ENCODE measurements at regions not wholly inside any gene's neighbourhood (a gene's known extent, or its start where the extent isn't known, plus 50 kb on each side); places are given as distances from the start of the nearest gene placed in this dataset.
"Not testable (repeated sequence)": the region's sequence is repeated elsewhere in the genome, so short reads cannot be mapped to it uniquely, and the experiment has no call there.

DNA sequence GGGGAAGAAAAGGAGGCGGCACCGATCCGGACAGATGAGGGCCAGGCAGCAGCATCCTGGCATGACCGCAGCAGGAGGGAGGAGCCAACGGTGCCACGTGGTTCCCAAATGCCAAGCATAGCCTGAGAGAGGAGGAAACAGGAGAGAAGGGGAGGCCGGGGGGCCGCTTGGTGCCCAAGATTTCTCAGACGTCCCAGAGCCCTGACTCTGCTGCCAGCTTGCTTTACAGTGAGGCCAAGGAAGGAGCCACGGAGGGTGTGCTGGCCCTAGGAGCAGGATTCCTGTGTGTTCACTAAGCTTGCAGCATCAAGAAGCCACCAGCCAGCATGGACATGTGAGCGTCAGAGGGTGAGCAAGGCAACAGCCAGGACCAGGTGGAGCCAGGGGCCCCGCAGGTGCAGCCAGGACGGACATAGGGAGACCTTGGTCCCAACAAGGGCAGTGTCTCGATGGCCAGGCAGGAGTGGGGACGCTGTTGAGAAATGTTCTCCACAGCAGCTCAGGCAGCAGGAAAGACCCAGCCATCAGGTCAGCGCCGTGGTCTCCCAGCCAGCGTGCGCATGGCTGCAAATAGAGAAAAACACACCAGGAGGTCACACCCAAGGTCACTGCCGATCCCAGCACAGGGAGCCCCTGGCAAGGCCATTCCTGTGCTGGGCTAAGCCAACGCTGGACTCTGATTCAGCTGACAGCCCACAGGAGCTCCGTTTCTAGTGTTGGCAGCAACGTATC, 143.7 kb downstream of the DLL1 start:
- in situ Hi-C loops (cut with HindIII; ENCODE audit: low sequenced_read_pairs), result loop anchor here (25.0 kb wide), 1 partner anchor 310 kb away; no protein-coding TSS in a partner anchor
- no peak for DNase-seq (ENCODE audit: low read depth)
- TF ChIP-seq, protein P1, sequence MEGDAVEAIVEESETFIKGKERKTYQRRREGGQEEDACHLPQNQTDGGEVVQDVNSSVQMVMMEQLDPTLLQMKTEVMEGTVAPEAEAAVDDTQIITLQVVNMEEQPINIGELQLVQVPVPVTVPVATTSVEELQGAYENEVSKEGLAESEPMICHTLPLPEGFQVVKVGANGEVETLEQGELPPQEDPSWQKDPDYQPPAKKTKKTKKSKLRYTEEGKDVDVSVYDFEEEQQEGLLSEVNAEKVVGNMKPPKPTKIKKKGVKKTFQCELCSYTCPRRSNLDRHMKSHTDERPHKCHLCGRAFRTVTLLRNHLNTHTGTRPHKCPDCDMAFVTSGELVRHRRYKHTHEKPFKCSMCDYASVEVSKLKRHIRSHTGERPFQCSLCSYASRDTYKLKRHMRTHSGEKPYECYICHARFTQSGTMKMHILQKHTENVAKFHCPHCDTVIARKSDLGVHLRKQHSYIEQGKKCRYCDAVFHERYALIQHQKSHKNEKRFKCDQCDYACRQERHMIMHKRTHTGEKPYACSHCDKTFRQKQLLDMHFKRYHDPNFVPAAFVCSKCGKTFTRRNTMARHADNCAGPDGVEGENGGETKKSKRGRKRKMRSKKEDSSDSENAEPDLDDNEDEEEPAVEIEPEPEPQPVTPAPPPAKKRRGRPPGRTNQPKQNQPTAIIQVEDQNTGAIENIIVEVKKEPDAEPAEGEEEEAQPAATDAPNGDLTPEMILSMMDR (IDR thresholded peaks at IDR 0.05; ENCODE audit: low read depth, low read length, missing control alignments), result no peak
- H3K4me3 ChIP-seq (ENCODE audit: low read depth, low read length), result no peak overlapping the region

DNA sequence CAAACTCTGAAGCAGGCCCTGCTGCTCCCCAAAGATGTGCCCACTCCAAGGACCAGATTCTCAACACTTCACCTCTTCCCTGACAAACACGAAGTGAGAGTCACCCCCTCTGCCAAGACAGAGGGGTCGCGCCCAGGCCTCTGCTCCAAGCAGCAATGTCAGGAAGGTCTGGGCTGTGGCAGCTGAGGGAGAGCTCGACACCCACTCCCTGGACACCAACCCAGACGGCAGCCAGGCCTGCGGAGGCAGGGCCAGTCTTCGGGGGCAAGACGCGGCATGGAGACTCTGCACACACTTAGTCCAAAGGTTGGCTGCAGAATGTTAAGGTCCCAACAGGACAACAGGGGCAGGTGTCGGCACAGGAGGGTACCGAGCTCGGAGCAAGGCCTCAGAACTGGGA, 144.2 kb downstream of the DLL1 start:
- H3K4me3 ChIP-seq (ENCODE audit: low read depth, low read length), result no peak overlapping the region
- no peak for DNase-seq (ENCODE audit: low read depth)
- TF ChIP-seq, protein P1 (IDR thresholded peaks at IDR 0.05; ENCODE audit: low read depth, low read length, missing control alignments), result no peak
- in situ Hi-C loops (cut with HindIII; ENCODE audit: low sequenced_read_pairs), result loop anchor here (25.0 kb wide), 1 partner anchor 309 kb away; no protein-coding TSS in a partner anchor

DNA sequence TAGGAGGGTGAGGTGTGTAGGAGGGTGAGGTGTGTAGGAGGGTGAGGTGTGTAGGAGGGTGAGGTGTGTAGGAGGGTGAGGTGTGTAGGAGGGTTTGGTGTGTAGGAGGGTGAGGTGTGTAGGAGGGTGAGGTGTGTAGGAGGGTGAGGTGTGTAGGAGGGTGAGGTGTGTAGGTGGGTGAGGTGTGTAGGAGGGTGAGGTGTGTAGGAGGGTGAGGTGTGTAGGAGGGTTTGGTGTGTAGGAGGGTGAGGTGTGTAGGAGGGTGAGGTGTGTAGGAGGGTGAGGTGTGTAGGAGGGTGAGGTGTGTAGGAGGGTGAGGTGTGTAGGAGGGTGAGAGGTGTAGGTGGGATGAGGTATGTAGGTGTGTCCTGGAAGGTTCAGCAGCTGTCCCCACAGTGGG, 144.7 kb downstream of the DLL1 start:
- not testable (repeated sequence) for H3K4me3 ChIP-seq (ENCODE audit: low read depth, low read length); DNase-seq (ENCODE audit: low read depth)
- in situ Hi-C loops (cut with HindIII; ENCODE audit: low sequenced_read_pairs), result loop anchor here (25.0 kb wide), 1 partner anchor 309 kb away; no protein-coding TSS in a partner anchor

DNA sequence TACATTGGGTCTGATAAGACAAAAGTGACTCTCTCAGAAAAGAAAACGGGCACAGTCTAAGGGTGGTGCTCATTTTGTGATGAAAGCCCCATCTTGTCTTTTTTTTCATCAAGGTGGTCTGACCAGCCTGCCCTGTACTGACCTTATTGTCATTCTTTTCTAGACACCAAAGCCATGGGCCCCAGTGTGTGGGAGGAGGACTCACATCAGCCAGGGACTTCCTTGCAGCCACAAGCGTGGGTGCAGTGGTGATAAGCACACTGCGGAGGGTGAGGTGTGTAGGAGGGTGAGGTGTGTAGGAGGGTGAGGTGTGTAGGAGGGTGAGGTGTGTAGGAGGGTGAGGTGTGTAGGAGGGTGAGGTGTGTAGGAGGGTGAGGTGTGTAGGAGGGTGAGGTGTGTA, 145.2 kb downstream of the DLL1 start:
- not testable (repeated sequence) for DNase-seq (ENCODE audit: low read depth); H3K4me3 ChIP-seq (ENCODE audit: low read depth, low read length)
- in situ Hi-C loops (cut with HindIII; ENCODE audit: low sequenced_read_pairs), result loop anchor here (25.0 kb wide), 1 partner anchor 308 kb away; no protein-coding TSS in a partner anchor

DNA sequence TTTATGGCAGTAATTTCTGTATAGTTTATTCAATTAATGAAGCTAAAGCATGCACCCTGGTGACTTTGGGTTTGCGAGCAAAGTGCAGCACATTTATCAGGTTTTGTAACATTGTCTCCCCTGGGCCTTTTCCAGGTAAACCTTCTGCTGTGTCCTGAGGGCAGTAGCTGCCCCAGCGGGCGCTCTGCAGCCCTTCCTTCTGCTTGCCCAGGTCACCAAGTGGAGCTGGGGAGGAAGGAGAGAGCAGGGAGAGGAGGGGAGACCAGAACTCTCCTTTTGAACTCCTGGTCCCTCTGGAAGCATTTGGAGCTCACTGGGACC, 145.6 kb downstream of the DLL1 start:
- in situ Hi-C loops (cut with HindIII; ENCODE audit: low sequenced_read_pairs), result loop anchor here (25.0 kb wide), 1 partner anchor 308 kb away; no protein-coding TSS in a partner anchor

DNA sequence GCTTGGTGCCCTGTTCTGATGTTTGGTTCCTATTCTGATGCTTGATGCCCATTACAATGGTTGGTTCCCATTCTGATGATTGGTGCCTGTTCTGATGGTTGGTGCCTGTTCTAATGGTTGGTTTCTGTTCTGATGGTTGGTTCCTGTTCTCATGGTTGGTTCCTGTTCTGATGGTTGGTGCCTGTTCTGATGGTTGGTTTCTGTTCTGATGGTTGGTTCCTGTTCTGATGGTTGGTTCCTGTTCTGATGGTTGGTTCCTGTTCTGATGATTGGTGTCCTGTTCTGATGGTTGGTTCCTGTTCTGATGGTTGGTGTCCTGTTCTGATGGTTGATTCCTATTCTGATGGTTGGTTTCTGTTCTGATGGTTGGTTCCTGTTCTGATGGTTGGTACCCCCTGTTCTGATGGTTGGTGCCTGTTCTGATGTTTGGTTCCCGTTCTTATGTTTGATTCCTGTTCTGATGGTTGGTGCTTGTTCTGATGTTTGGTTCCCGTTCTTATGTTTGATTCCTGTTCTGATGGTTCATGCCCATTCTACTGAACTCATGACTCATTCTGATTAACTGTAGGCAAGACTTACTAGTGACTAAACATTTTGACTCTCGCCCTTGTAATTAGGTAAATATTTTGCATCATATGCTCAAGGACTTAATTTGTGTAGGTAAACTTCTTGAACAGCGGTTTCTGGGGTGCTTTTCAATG, 146.2 kb downstream of the DLL1 start:
- DNase-seq (ENCODE audit: low read depth), result no peak
- TF ChIP-seq, protein P1 (IDR thresholded peaks at IDR 0.05; ENCODE audit: low read depth, low read length, missing control alignments), result no peak
- H3K4me3 ChIP-seq (ENCODE audit: low read depth, low read length), result no peak overlapping the region
- in situ Hi-C loops (cut with HindIII; ENCODE audit: low sequenced_read_pairs), result loop anchor here (25.0 kb wide), 1 partner anchor 307 kb away; no protein-coding TSS in a partner anchor

More for the DNA sequence above, 145.6 kb downstream of the DLL1 start:
- H3K4me3 ChIP-seq (ENCODE audit: low read depth, low read length), result no peak overlapping the region
- DNase-seq (ENCODE audit: low read depth), result no peak
- TF ChIP-seq, protein P1 (IDR thresholded peaks at IDR 0.05; ENCODE audit: low read depth, low read length, missing control alignments), result no peak

DNA sequence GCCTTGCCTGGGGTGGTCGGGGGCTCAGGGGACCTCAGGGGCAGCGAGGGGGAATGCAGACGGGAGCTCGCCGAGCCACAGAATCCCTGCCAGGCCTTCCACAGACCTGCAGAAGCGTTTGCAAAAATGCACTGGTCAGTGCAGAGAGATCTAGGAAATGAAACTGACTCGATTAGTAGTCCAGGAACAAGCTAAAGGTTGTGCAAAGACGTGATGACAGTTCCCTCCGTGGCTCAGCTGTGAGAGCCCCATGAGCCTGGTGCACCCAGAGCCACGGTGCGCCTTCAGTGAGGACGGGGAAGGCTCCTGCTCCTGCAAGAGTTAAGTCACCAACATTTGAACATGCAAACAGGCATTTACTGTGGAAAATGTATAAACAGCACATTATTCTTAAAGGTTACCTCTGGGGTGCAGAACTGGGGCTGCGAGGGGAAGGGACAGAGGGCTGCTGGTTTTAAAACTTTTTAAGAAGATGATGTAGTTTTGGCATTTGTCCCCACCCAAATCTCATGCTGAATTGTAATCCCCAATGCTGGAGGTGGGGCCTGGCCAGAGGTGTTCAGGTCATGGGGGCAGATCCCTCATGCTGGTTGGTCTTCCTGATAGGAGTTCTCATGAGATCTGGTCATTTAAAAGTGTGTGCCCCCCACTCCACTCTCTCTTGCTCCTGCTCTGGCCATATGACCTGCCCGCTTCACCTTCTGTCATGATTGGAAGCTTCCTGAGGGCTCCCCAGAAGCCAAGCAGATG, 147.3 kb downstream of the DLL1 start:
- TF ChIP-seq, protein P1 (IDR thresholded peaks at IDR 0.05; ENCODE audit: low read depth, low read length, missing control alignments), result no peak
- no peak overlapping the region for H3K4me3 ChIP-seq (ENCODE audit: low read depth, low read length)
- in situ Hi-C loops (cut with HindIII; ENCODE audit: low sequenced_read_pairs), result loop anchor here (25.0 kb wide), 1 partner anchor 306 kb away; no protein-coding TSS in a partner anchor
- no peak for DNase-seq (ENCODE audit: low read depth)

Measured in astrocyte of the cerebellum (primary cell).